ENCODE measurements at regions not wholly inside any gene's neighbourhood (a gene's known extent, or its start where the extent isn't known, plus 50 kb on each side); places are given as distances from the start of the nearest gene placed in this dataset.

- Mint-ChIP-seq H3K9me3 (ENCODE audit: low read depth, unreplicated experiment) (peaks cover 4% of the 10 kb centered on the region), H3K36me3 (ENCODE audit: insufficient read depth, unreplicated experiment) (no peaks in the 10 kb centered on the region), H3K27ac (ENCODE audit: unreplicated experiment) (no peak overlapping the region), H3K4me3 (ENCODE audit: low read depth, unreplicated experiment) (no peak overlapping the region), H3K4me1 (ENCODE audit: low read depth, unreplicated experiment) (peaks cover 14% of the 10 kb centered on the region), H3K27me3 (ENCODE audit: unreplicated experiment) (no peaks in the 10 kb centered on the region)
- CTCF ChIA-PET, result no interaction called here
- TF ChIP-seq CTCF (IDR thresholded peaks at IDR 0.05; ENCODE audit: unreplicated experiment), result no peak
- intact Hi-C loops (cut with micrococcal nuclease; ENCODE audit: unreplicated experiment), result no loop called here
- DNase-seq, result no peak
- no TSS peak for BruUV-seq (replicated peaks)
Observed at GRCh38 chr11:130779267-130779666, 137.0 kb downstream of the SNX19 start.

GRCh38 chr11:130779943-130780342 is 136.3 kb downstream of the SNX19 start:
- BruUV-seq (replicated peaks), result no TSS peak
- Mint-ChIP-seq H3K27ac (ENCODE audit: unreplicated experiment) (no peak overlapping the region), H3K36me3 (ENCODE audit: insufficient read depth, unreplicated experiment) (no peaks in the 10 kb centered on the region), H3K9me3 (ENCODE audit: low read depth, unreplicated experiment) (peaks cover 4% of the 10 kb centered on the region), H3K4me1 (ENCODE audit: low read depth, unreplicated experiment) (peaks cover 14% of the 10 kb centered on the region), H3K4me3 (ENCODE audit: low read depth, unreplicated experiment) (no peak overlapping the region), H3K27me3 (ENCODE audit: unreplicated experiment) (no peaks in the 10 kb centered on the region)
- DNase-seq, result no peak
- CTCF ChIA-PET, result no interaction called here
- TF ChIP-seq CTCF (IDR thresholded peaks at IDR 0.05; ENCODE audit: unreplicated experiment), result no peak
- intact Hi-C loops (cut with micrococcal nuclease; ENCODE audit: unreplicated experiment), result loop anchor here (10.0 kb wide), 1 partner anchor 105 kb away; no protein-coding TSS in a partner anchor

GRCh38 chr11:130780437-130780836 is 135.8 kb downstream of the SNX19 start:
- CTCF ChIA-PET, result no interaction called here
- intact Hi-C loops (cut with micrococcal nuclease; ENCODE audit: unreplicated experiment), result loop anchor here (10.0 kb wide), 1 partner anchor 106 kb away; no protein-coding TSS in a partner anchor
- H3K36me3 Mint-ChIP-seq (ENCODE audit: insufficient read depth, unreplicated experiment), result no peaks in the 10 kb centered on the region
- TF ChIP-seq CTCF (IDR thresholded peaks at IDR 0.05; ENCODE audit: unreplicated experiment), result no peak
- DNase-seq, result no peak
- no TSS peak for BruUV-seq (replicated peaks)
- H3K9me3 Mint-ChIP-seq (ENCODE audit: low read depth, unreplicated experiment), result peaks cover 4% of the 10 kb centered on the region
- no peak overlapping the region for H3K4me3 Mint-ChIP-seq (ENCODE audit: low read depth, unreplicated experiment)
- no peak overlapping the region for H3K27ac Mint-ChIP-seq (ENCODE audit: unreplicated experiment)
- no peaks in the 10 kb centered on the region for H3K27me3 Mint-ChIP-seq (ENCODE audit: unreplicated experiment)
- H3K4me1 Mint-ChIP-seq (ENCODE audit: low read depth, unreplicated experiment), result peaks cover 12% of the 10 kb centered on the region

GRCh38 chr11:130781931-130782330 is 134.3 kb downstream of the SNX19 start:
- no peak for DNase-seq
- CTCF ChIA-PET, result no interaction called here
- H3K27ac Mint-ChIP-seq (ENCODE audit: unreplicated experiment), result no peak overlapping the region

More at GRCh38 chr11:130781931-130782330, 134.3 kb downstream of the SNX19 start:
- intact Hi-C loops (cut with micrococcal nuclease; ENCODE audit: unreplicated experiment), result loop anchor here (10.0 kb wide), 1 partner anchor 107 kb away; no protein-coding TSS in a partner anchor
- TF ChIP-seq CTCF (IDR thresholded peaks at IDR 0.05; ENCODE audit: unreplicated experiment), result no peak
- H3K9me3 Mint-ChIP-seq (ENCODE audit: low read depth, unreplicated experiment), result peaks cover 4% of the 10 kb centered on the region
- H3K27me3 Mint-ChIP-seq (ENCODE audit: unreplicated experiment), result no peaks in the 10 kb centered on the region
- H3K4me3 Mint-ChIP-seq (ENCODE audit: low read depth, unreplicated experiment), result no peak overlapping the region
- H3K36me3 Mint-ChIP-seq (ENCODE audit: insufficient read depth, unreplicated experiment), result no peaks in the 10 kb centered on the region
- no TSS peak for BruUV-seq (replicated peaks)
- H3K4me1 Mint-ChIP-seq (ENCODE audit: low read depth, unreplicated experiment), result peaks cover 8% of the 10 kb centered on the region

Data from Calu3 (cell line).